ENCODE measurements at regions not wholly inside any gene's neighbourhood (a gene's known extent, or its start where the extent isn't known, plus 50 kb on each side); places are given as distances from the start of the nearest gene placed in this dataset.

- no peak for DNase-seq (ENCODE audit: insufficient read length, low spot score)
Observed at GRCh38 chr12:30829876-30830275, 75.1 kb upstream of the CAPRIN2 start.

GRCh38 chr12:30828686-30829085 is 73.9 kb upstream of the CAPRIN2 start:
- DNase-seq (ENCODE audit: insufficient read length, low spot score), result no peak
- no peak for FAIRE-seq

More at GRCh38 chr12:30829876-30830275, 75.1 kb upstream of the CAPRIN2 start:
- no peak for FAIRE-seq

GRCh38 chr12:30827101-30828066 is 72.6 kb upstream of the CAPRIN2 start:
- DNase-seq (ENCODE audit: insufficient read length, low spot score) (no peak), FAIRE-seq (no peak)

GRCh38 chr12:30826276-30826675 is 71.5 kb upstream of the CAPRIN2 start:
- DNase-seq (ENCODE audit: insufficient read length, low spot score) (no peak), FAIRE-seq (no peak)

- DNase-seq (ENCODE audit: insufficient read length, low spot score), result no peak
- FAIRE-seq, result no peak
Observed at GRCh38 chr12:30825341-30825740, 70.6 kb upstream of the CAPRIN2 start.

- FAIRE-seq, result no peak
- no peak for DNase-seq (ENCODE audit: insufficient read length, low spot score)
Observed at GRCh38 chr12:30824311-30824710, 69.6 kb upstream of the CAPRIN2 start.

GRCh38 chr12:30823764-30824163 is 69.0 kb upstream of the CAPRIN2 start:
- DNase-seq (ENCODE audit: insufficient read length, low spot score) (no peak), FAIRE-seq (no peak)

- FAIRE-seq, result no peak
- DNase-seq (ENCODE audit: insufficient read length, low spot score), result peak; percentile 24
Observed at GRCh38 chr12:30823156-30823699, 68.5 kb upstream of the CAPRIN2 start.

GRCh38 chr12:30822385-30823155 is 67.8 kb upstream of the CAPRIN2 start:
- DNase-seq (ENCODE audit: insufficient read length, low spot score) (peak; percentile 14), FAIRE-seq (no peak)

GRCh38 chr12:30820406-30820946 is 65.7 kb upstream of the CAPRIN2 start:
- no peak for DNase-seq (ENCODE audit: insufficient read length, low spot score)
- FAIRE-seq, result no peak

GRCh38 chr12:30818562-30818961 is 63.8 kb upstream of the CAPRIN2 start:
- FAIRE-seq (no peak), DNase-seq (ENCODE audit: insufficient read length, low spot score) (no peak)

GRCh38 chr12:30816742-30817465 is 62.2 kb upstream of the CAPRIN2 start:
- FAIRE-seq (no peak), DNase-seq (ENCODE audit: insufficient read length, low spot score) (no peak)

- no peak for DNase-seq (ENCODE audit: insufficient read length, low spot score)
- FAIRE-seq, result no peak
Observed at GRCh38 chr12:30814295-30814655, 59.5 kb upstream of the CAPRIN2 start.

- DNase-seq (ENCODE audit: insufficient read length, low spot score), result no peak
- FAIRE-seq, result no peak
Observed at GRCh38 chr12:30813525-30814294, 59.0 kb upstream of the CAPRIN2 start.

- no peak for DNase-seq (ENCODE audit: insufficient read length, low spot score)
- no peak for FAIRE-seq
Observed at GRCh38 chr12:30811966-30812365, 57.2 kb upstream of the CAPRIN2 start.

GRCh38 chr12:30810918-30811317 is 56.2 kb upstream of the CAPRIN2 start:
- DNase-seq (ENCODE audit: insufficient read length, low spot score) (no peak), FAIRE-seq (no peak)

- FAIRE-seq (no peak), DNase-seq (ENCODE audit: insufficient read length, low spot score) (no peak)
Observed at GRCh38 chr12:30807695-30808034, 52.9 kb upstream of the CAPRIN2 start.

- DNase-seq (ENCODE audit: insufficient read length, low spot score) (no peak), FAIRE-seq (no peak)
Observed at GRCh38 chr12:30806989-30807694, 52.4 kb upstream of the CAPRIN2 start.

GRCh38 chr12:30805959-30806358 is 51.2 kb upstream of the CAPRIN2 start:
- FAIRE-seq, result no peak
- no peak for DNase-seq (ENCODE audit: insufficient read length, low spot score)
